HEK293T (cell line): ENCODE measurements at regions not wholly inside any gene's neighbourhood (a gene's known extent, or its start where the extent isn't known, plus 50 kb on each side); places are given as distances from the start of the nearest gene placed in this dataset.

Experiments
- ARNT ChIP-seq: fragments of 450-650 bp; IDR thresholded peaks from 2 replicates; pipeline ENCODE4 v1.6.1; 2017; ENCODE audit warnings: mild to moderate bottlenecking
- BHLHE40 ChIP-seq: fragments of 450-650 bp; IDR thresholded peaks from 2 replicates; pipeline ENCODE4 v1.6.1; 2016; ENCODE audit warnings: mild to moderate bottlenecking, moderate library complexity, borderline replicate concordance
- FOXA1 ChIP-seq: fragments of 450-650 bp; IDR thresholded peaks from 2 replicates; pipeline ENCODE4 v1.6.1; 2016; ENCODE audit warnings: mild to moderate bottlenecking
- FOXM1 ChIP-seq: fragments of 450-650 bp; IDR thresholded peaks from 2 replicates; pipeline ENCODE4 v1.6.1; 2017; ENCODE audit warnings: mild to moderate bottlenecking, borderline replicate concordance
- HDGF ChIP-seq: fragments of 450-650 bp; IDR thresholded peaks from 2 replicates; pipeline ENCODE4 v1.6.1; 2017; ENCODE audit warnings: antibody characterized with exemption, borderline replicate concordance
- LEF1 ChIP-seq: fragments of 450-650 bp; IDR thresholded peaks from 2 replicates; pipeline ENCODE4 v1.6.1; 2017; ENCODE audit warnings: mild to moderate bottlenecking, borderline replicate concordance
- SP1 ChIP-seq: fragments of 450-650 bp; IDR thresholded peaks from 2 replicates; pipeline ENCODE4 v1.6.1; 2017
- SUZ12 ChIP-seq: fragments of 450-650 bp; IDR thresholded peaks from 2 replicates; pipeline ENCODE4 v1.6.1; 2016; ENCODE audit warnings: mild to moderate bottlenecking

DNA sequence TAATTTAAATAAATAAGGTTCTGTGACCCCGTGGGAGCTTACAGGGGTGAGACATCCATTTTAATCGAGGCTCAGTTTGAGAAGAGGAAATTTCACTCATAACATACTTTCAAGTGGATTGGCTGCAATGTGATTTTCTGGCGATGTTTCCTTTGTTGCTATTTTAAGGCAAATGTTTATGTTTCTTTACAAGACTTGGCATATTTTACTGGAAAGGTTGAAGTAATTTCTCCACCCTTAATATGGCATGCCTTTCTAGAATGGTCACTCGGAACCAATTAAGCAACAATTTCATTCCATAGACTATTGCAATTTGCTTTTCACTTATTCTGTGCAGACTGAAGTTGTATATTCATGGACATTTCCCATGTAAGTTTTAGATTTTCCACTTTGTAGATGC, 438.0 kb upstream of the WWC1 start:
- TF ChIP-seq LEF1 (no peak), SUZ12 (no peak), FOXA1 (no peak), FOXM1 (no peak), SP1 (no peak), BHLHE40 (no peak), ARNT (no peak), HDGF (no peak)
